Heart right ventricle (tissue), 16 donors: ENCODE measurements at regions not wholly inside any gene's neighbourhood (a gene's known extent, or its start where the extent isn't known, plus 50 kb on each side); places are given as distances from the start of the nearest gene placed in this dataset.
"Not testable (repeated sequence)": the region's sequence is repeated elsewhere in the genome, so short reads cannot be mapped to it uniquely, and the experiment has no call there.

Experiments
- ATAC-seq, 8 donors: fragments of 200-7000 bp; cut with Tn5 transposase; one replicate each; pipeline ENCODE4 v1.9.1; 2020; ENCODE audit warnings: mild to moderate bottlenecking in 8 of 8, moderate library complexity in 8 of 8, moderate number of reproducible peaks in 1 of 8
- DNase-seq, 2 donors: peaks; one replicate each; pipeline ENCODE4 v3.0.0-alpha.2; 2020
- H3K27ac ChIP-seq, 10 donors: fragments of 200-600 bp; sonication (generic) in 2 of 10; one replicate each; pipeline versions ENCODE4 v1.5.0 to v1.8.0; 2020 to 2022; ENCODE audit warnings: mild to moderate bottlenecking in 3 of 10
- H3K27me3 ChIP-seq, 7 donors: fragments of 200-600 bp; one replicate each; pipeline ENCODE4 v1.8.0; 2021 to 2022; ENCODE audit warnings: mild to moderate bottlenecking in 2 of 7
- H3K36me3 ChIP-seq, 9 donors: fragments of 200-600 bp; sonication (generic) in 1 of 9; one replicate each; pipeline versions ENCODE4 v1.5.0 to v1.8.0; 2020 to 2022; ENCODE audit warnings: mild to moderate bottlenecking in 2 of 9
- H3K4me1 ChIP-seq, 9 donors: fragments of 200-600 bp; sonication (generic) in 1 of 9; one replicate each; pipeline versions ENCODE4 v1.5.0 to v1.8.0; 2020 to 2022; ENCODE audit warnings: mild to moderate bottlenecking in 4 of 9
- H3K4me3 ChIP-seq, 10 donors: fragments of 200-600 bp; sonication (generic) in 2 of 10; one replicate each; pipeline versions ENCODE4 v1.5.0 to v1.8.0; 2020 to 2022; ENCODE audit warnings: mild to moderate bottlenecking in 7 of 10, moderate library complexity in 2 of 10
- H3K9me3 ChIP-seq, 11 donors: fragments of 200-600 bp in 10 of 11; sonication (generic) in 2 of 11; one replicate each; pipeline versions ENCODE4 v1.5.0 to v1.8.0; 2013 to 2022; ENCODE audit warnings: mild to moderate bottlenecking in 2 of 11, control low read depth in 1 of 11, moderate library complexity in 1 of 11
- WGBS, 2 donors: extraction: QIAGEN DNeasy Blood & Tissue Kit; methylation state at CpG; one replicate each; pipeline ENCODE4 v1.1.7; 2013; ENCODE audit warnings: inconsistent platforms in 1 of 2; 5-methylcytosine and 5-hydroxymethylcytosine counted together
- intact Hi-C, 10 donors: fragments of 100-400 bp; cut with DNase I; formaldehyde crosslinking; loops; one replicate each; pipeline versions ENCODE4 v1.11.1 to v1.14.2; 2022
- TF ChIP-seq, protein P1 (sequence below), 9 donors: fragments of 200-600 bp; sonication (generic) in 2 of 9; IDR thresholded peaks; one replicate each; pipeline versions ENCODE4 v1.5.0 to v1.8.0; 2021 to 2022; ENCODE audit warnings: antibody characterized with exemption in 9 of 9, mild to moderate bottlenecking in 5 of 9, moderate library complexity in 1 of 9
- donor health status: Arrhythmogenic right ventricular cardiomyopathy.
- donor health status: ischemic (EF 13 %, LVEDD 7.1; RV severe dilation, severe dysfunction).
- donor health status: healthy with polysubstance abuse.
- donor health status: DM: no; HTN: yes; CAD: no.
- donor health status: DM: no; HTN: no; CAD: no.
- donor health status: ischemic (EF 25% LVEDD 6.9; RV normal size, moderate dysfunction).
- donor health status: ischemic (EF 25% LVEDD 5.7; RV mildly dilated, moderate dysfunction).
- donor health status: healthy.
- donor health status: DM: yes; HTN: yes; CAD: no.
- donor health status: Ischemic cardiomyopathy.
- donor health status: ischemic (EF 35%, LVEDD 5.7; RV mildly dilated, moderate dysfunction).
- donor health status: nonischemic (EF 11% LVEDD 7.7; RV severe dilation, severe dysfunction).
- donor health status: DM: yes; HTN: yes; CAD: no.
- donor health status: PGD.
- donor health status: ischemic (EF 29% LVEDD 5.4; RV normal size, mild dysfunction).
- donor health status: nonischemic (EF 23%, LVEDD 6.1; RV moderate dilation, normal function).

DNA sequence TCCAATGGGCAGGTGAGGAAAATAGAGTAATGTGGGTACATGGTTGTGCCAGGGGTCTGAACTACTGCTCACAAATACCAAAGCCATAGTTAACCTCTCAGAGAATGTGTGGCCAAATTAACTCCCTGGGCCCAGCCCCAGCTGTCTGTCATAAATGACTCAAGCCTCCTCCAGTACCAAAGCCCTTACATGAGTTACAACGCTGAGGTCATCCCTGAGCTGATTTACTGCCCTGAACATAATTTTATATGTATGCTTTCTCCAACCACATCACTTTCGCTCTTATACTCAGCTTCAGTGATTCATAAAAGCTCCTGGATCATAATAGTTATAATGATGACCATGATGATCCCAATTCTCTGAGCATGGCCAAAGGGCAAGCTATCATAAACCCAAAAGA lies 283.9 kb downstream of the NKX6-1 start:
- intact Hi-C loops = loop anchor here in 1 of 10 donors (10.0 kb wide), 1 partner anchor 60 kb away; no protein-coding TSS in a partner anchor
- Histone ChIP-seq H3K4me1 (no peaks in the 10 kb centered on the region), H3K27ac (no peak overlapping the region), H3K36me3 (no peaks in the 10 kb centered on the region), H3K4me3 (no peak overlapping the region), H3K27me3 (no peaks in the 10 kb centered on the region), H3K9me3 (peaks cover 0 to 13% (median 0%) of the 10 kb centered on the region in 11 donors)
- TF ChIP-seq, protein P1, sequence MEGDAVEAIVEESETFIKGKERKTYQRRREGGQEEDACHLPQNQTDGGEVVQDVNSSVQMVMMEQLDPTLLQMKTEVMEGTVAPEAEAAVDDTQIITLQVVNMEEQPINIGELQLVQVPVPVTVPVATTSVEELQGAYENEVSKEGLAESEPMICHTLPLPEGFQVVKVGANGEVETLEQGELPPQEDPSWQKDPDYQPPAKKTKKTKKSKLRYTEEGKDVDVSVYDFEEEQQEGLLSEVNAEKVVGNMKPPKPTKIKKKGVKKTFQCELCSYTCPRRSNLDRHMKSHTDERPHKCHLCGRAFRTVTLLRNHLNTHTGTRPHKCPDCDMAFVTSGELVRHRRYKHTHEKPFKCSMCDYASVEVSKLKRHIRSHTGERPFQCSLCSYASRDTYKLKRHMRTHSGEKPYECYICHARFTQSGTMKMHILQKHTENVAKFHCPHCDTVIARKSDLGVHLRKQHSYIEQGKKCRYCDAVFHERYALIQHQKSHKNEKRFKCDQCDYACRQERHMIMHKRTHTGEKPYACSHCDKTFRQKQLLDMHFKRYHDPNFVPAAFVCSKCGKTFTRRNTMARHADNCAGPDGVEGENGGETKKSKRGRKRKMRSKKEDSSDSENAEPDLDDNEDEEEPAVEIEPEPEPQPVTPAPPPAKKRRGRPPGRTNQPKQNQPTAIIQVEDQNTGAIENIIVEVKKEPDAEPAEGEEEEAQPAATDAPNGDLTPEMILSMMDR (IDR thresholded peaks at IDR 0.05) = no peak
- ATAC-seq = no peak
- 85 to 86% methylated on average over 2 of the region's 2 CpGs for WGBS, 2 donors
- no peak for DNase-seq

DNA sequence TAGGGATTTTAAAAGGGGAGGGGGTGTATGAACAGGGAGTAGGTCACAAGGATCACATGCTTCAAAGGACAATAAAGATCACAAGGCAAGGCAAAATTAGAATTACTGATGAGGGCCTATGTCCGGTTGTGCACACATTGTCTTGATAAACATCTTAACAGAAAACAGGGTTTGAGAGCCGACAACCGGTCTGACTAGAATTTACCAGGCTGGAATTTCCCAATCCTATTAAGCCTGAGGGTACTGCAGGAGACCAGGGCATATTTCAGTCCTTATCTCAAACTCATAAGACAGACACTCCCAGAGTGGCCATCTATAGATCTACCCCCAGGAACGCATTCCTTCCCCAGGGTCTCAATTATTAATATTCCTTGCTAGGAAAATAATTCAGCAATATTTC lies 292.9 kb downstream of the NKX6-1 start:
- DNase-seq, H3K27me3 ChIP-seq, intact Hi-C loops, H3K4me3 ChIP-seq, H3K4me1 ChIP-seq, ATAC-seq, H3K27ac ChIP-seq, H3K36me3 ChIP-seq: not testable (repeated sequence)
- 81 to 87% methylated on average over 4 of the region's 4 CpGs for whole genome bisulfite sequencing, 2 donors
- peaks cover 0 to 60% (median 2%) of the 10 kb centered on the region in 11 donors for H3K9me3 ChIP-seq

- intact Hi-C loops = no loop called here
- 10 to 14% methylated on average over 1 of the region's 1 CpG for WGBS, 2 donors
- H3K4me3 ChIP-seq = no peak overlapping the region
- H3K4me1 ChIP-seq = no peaks in the 10 kb centered on the region
- DNase-seq (no peak), ATAC-seq (no peak)
- no peaks in the 10 kb centered on the region for H3K27me3 ChIP-seq
- no peaks in the 10 kb centered on the region for H3K36me3 ChIP-seq
- TF ChIP-seq, protein P1 (IDR thresholded peaks at IDR 0.05) = no peak
- no peak overlapping the region for H3K27ac ChIP-seq
- no peaks in the 10 kb centered on the region for H3K9me3 ChIP-seq
Measured at GRCh38 chr4:84189144-84189543, 309.9 kb downstream of the NKX6-1 start.

GRCh38 chr4:84179409-84179808 lies 319.7 kb downstream of the NKX6-1 start:
- Histone ChIP-seq H3K36me3 (no peaks in the 10 kb centered on the region), H3K27me3 (no peaks in the 10 kb centered on the region), H3K9me3 (peaks cover 0 to 2% (median 0%) of the 10 kb centered on the region in 11 donors), H3K4me1 (no peaks in the 10 kb centered on the region), H3K4me3 (no peak overlapping the region), H3K27ac (no peak overlapping the region)
- TF ChIP-seq, protein P1 (IDR thresholded peaks at IDR 0.05) = no peak
- no peak for DNase-seq
- ATAC-seq = no peak
- 92 to 94% methylated on average over 2 of the region's 2 CpGs for WGBS, 2 donors
- intact Hi-C loops = no loop called here

- H3K27ac ChIP-seq = no peak overlapping the region
Measured at GRCh38 chr4:84177831-84178542, 321.1 kb downstream of the NKX6-1 start.

More at GRCh38 chr4:84177831-84178542, 321.1 kb downstream of the NKX6-1 start:
- Histone ChIP-seq H3K4me3 (no peak overlapping the region), H3K27me3 (no peaks in the 10 kb centered on the region), H3K9me3 (peaks cover 0 to 2% (median 0%) of the 10 kb centered on the region in 11 donors), H3K36me3 (no peaks in the 10 kb centered on the region), H3K4me1 (no peaks in the 10 kb centered on the region)
- DNase-seq (no peak), ATAC-seq (no peak)
- WGBS, 2 donors = 44 to 56% methylated on average over 5 of the region's 5 CpGs
- TF ChIP-seq, protein P1 (IDR thresholded peaks at IDR 0.05) = no peak
- intact Hi-C loops = no loop called here
